ENCODE measurements at regions not wholly inside any gene's neighbourhood (a gene's known extent, or its start where the extent isn't known, plus 50 kb on each side); places are given as distances from the start of the nearest gene placed in this dataset.
A peak's percentile ranks its signal among the peaks of the same experiment; 100 is the strongest.

DNA sequence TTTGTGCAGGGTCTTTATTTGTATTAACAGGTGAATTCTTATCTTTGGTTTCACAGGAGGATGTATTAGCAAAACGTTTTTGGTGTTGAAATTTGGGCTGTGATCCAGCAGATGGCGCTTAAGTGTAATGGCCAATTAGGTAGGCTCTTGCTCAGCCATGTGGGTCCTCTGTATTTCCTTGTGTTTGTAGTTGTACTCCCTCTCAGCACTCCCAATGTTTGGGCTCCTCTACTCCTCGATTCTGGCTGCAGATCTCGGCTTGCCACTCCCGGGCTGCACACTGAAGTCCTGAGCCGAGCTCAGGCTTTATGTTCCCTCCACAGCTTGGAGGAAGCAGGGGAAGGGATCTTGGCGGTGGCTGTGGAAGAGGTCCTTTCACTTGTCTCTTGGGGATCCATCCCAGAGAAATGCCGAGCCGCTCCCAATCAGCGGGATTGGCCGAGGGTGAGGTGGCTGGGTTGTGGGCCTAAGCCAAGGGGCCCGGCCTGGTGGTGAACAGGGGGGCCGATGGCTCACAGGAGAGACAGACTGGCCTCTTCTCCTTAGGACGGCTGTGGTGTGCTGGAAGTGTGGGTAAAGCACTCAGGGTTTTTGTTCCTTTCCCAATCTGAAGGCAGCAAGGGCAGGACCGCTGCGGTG lies 133.7 kb downstream of the AEBP2 start:
- no peak overlapping the region for H3K4me3 ChIP-seq (ENCODE audit: low read depth in 1 of 5, low read length in 5 of 5)
- H3K9ac ChIP-seq (ENCODE audit: low read length in 5 of 5): no peak overlapping the region
- no peaks in the 10 kb centered on the region for H3K27me3 ChIP-seq (ENCODE audit: control insufficient read depth in 5 of 5, insufficient read depth in 4 of 5, low read length in 5 of 5)
- peaks cover 6 to 30% (median 16%) of the 10 kb centered on the region in 5 donors for H3K4me1 ChIP-seq (ENCODE audit: control insufficient read depth in 5 of 5, insufficient read depth in 5 of 5, low read length in 5 of 5)
- H3K36me3 ChIP-seq (ENCODE audit: control insufficient read depth in 5 of 5, insufficient read depth in 5 of 5, low read length in 5 of 5): no peaks in the 10 kb centered on the region
- H3K27ac ChIP-seq (ENCODE audit: low read depth, low read length): no peak overlapping the region
- H3K9me3 ChIP-seq (ENCODE audit: control insufficient read depth in 5 of 5, low read length in 5 of 5): no peaks in the 10 kb centered on the region

DNA sequence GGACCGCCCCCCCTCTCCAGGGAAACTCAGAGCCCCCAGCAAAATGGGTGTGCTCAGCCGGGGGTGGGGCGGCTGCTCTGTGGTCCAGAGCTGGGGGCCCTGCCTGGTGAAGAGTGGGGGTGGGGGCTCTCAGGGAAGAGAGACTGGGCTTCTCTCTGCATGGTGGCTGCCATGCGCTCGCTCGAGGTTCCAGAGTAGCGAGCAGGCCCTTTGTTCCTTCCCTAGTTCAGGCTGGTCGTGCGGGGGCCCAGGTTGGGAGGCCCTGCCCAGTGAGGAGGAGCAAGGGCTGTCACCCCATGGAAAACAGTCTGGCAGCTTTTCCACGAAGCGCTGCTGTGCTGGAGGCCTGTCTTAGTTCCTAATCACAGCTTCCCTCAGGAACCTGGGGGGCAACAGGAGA lies 134.6 kb downstream of the AEBP2 start:
- Histone ChIP-seq H3K4me3 (ENCODE audit: low read depth in 1 of 5, low read length in 5 of 5) (no peak overlapping the region), H3K27ac (ENCODE audit: low read depth, low read length) (no peak overlapping the region), H3K9me3 (ENCODE audit: control insufficient read depth in 5 of 5, low read length in 5 of 5) (no peaks in the 10 kb centered on the region), H3K36me3 (ENCODE audit: control insufficient read depth in 5 of 5, insufficient read depth in 5 of 5, low read length in 5 of 5) (no peaks in the 10 kb centered on the region), H3K4me1 (ENCODE audit: control insufficient read depth in 5 of 5, insufficient read depth in 5 of 5, low read length in 5 of 5) (peaks cover 6 to 30% (median 16%) of the 10 kb centered on the region in 5 donors), H3K9ac (ENCODE audit: low read length in 5 of 5) (no peak overlapping the region), H3K27me3 (ENCODE audit: control insufficient read depth in 5 of 5, insufficient read depth in 4 of 5, low read length in 5 of 5) (no peaks in the 10 kb centered on the region)

DNA sequence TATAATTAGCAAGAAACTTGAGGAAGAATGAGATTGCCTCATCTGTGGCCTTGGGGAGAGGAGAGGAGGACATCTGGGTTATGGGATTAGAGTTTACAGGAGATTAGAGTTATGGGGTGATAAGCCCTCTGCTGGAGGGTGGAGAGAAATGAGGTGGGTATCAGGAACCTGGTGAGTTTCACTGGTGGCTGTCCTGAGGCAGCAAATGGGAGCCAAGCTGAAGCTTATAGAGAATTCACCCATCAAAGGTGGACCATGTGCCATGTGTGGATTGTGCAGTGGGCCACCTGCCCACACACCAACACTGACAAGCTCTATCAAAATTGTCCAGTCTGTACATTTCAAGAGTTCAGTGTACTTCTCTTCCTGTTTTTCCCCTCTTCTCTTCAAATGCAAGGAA lies 135.3 kb downstream of the AEBP2 start:
- H3K27ac ChIP-seq (ENCODE audit: low read depth, low read length): no peak overlapping the region

DNA sequence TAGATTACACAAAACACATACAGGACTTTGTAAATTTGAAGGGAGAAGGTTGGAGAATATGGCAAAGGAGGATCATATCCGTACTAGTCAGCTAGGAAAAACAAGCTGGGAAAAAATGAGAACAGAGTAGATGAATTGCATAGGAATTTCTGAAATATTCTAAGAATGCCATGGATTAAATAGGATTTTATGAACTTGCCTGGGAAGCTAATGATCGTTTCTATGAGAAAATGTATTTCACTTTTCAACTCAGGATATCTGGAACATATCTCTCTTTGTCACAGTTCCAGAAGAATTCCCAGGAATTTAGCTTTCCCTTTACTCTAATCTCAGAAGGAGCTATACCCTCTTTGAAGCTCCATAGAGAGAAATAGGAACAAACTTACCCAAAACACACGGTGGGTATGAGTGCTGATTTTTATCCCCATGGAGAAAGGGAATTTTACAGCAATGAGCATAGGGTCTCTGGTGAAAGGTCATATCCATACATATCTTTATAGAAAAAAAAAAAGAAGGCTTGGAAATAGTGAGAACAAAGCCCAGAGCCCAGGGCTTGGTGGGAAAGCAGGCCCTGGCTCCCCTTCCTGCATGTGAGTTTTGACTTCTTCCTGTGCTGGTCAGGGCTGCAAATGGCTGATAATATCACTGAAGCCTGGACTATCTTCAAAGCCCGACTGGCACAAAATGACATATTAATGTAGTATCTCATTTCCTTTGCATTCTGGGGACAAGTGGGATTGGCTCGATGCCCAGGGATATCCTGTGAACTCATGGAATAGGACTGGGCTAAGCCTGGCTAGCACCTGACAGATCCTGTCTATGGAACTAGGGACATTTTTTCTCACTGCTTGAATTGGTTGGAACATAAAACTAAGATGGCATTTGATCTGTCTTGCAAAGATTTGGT lies 136.3 kb downstream of the AEBP2 start:
- Histone ChIP-seq H3K9ac (ENCODE audit: low read length in 5 of 5) (no peak overlapping the region), H3K27ac (ENCODE audit: low read depth, low read length) (peak overlapping the region; percentile 30), H3K4me3 (ENCODE audit: low read depth in 1 of 5, low read length in 5 of 5) (no peak overlapping the region), H3K36me3 (ENCODE audit: control insufficient read depth in 5 of 5, insufficient read depth in 5 of 5, low read length in 5 of 5) (no peaks in the 10 kb centered on the region), H3K27me3 (ENCODE audit: control insufficient read depth in 5 of 5, insufficient read depth in 4 of 5, low read length in 5 of 5) (no peaks in the 10 kb centered on the region), H3K9me3 (ENCODE audit: control insufficient read depth in 5 of 5, low read length in 5 of 5) (no peaks in the 10 kb centered on the region), H3K4me1 (ENCODE audit: control insufficient read depth in 5 of 5, insufficient read depth in 5 of 5, low read length in 5 of 5) (peaks cover 6 to 30% (median 16%) of the 10 kb centered on the region in 5 donors)

More for the DNA sequence above, 135.3 kb downstream of the AEBP2 start:
- H3K36me3 ChIP-seq (ENCODE audit: control insufficient read depth in 5 of 5, insufficient read depth in 5 of 5, low read length in 5 of 5): no peaks in the 10 kb centered on the region
- H3K9ac ChIP-seq (ENCODE audit: low read length in 5 of 5): no peak overlapping the region
- no peaks in the 10 kb centered on the region for H3K9me3 ChIP-seq (ENCODE audit: control insufficient read depth in 5 of 5, low read length in 5 of 5)
- no peaks in the 10 kb centered on the region for H3K27me3 ChIP-seq (ENCODE audit: control insufficient read depth in 5 of 5, insufficient read depth in 4 of 5, low read length in 5 of 5)
- peaks cover 6 to 30% (median 16%) of the 10 kb centered on the region in 5 donors for H3K4me1 ChIP-seq (ENCODE audit: control insufficient read depth in 5 of 5, insufficient read depth in 5 of 5, low read length in 5 of 5)
- no peak overlapping the region for H3K4me3 ChIP-seq (ENCODE audit: low read depth in 1 of 5, low read length in 5 of 5)

DNA sequence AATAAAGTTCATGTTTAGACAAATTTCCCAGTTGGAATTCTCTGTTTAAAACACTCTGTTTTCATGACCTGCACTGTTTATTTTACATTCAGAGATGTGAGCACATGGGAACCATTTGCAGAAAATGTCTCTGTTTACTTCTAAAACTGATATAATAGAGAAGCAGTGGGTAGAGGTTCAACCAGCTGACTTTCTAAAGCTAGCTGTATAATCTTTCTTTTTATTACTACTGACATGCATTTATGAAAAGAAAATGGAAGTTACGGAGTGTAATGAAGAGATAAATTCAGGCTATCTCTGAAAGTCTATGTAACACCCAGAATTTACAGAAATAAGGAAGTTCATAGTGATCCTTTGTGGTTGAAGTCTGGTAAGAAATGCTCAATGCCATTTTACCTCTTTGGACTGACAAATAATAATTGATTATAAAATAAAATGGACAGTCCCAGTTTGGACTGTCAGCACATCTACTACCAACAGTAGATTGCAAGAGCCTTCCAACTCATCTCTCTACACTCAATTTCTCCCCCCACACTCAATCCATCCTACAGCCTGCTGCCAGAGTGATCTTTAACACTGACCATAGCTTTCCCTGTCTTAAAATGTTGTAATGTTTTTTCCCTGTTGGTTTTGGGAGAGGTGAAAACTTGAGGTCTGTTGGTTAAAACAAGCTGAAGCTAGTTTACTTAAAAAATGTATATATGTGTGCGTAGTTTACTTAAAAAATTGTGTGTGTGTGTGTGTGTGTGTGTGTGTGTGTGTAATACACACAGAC lies 137.4 kb downstream of the AEBP2 start:
- Histone ChIP-seq H3K4me1 (ENCODE audit: control insufficient read depth in 5 of 5, insufficient read depth in 5 of 5, low read length in 5 of 5) (peaks cover 6 to 30% (median 16%) of the 10 kb centered on the region in 5 donors), H3K4me3 (ENCODE audit: low read depth in 1 of 5, low read length in 5 of 5) (no peak overlapping the region), H3K36me3 (ENCODE audit: control insufficient read depth in 5 of 5, insufficient read depth in 5 of 5, low read length in 5 of 5) (no peaks in the 10 kb centered on the region), H3K27ac (ENCODE audit: low read depth, low read length) (no peak overlapping the region), H3K9me3 (ENCODE audit: control insufficient read depth in 5 of 5, low read length in 5 of 5) (peaks cover 0 to 3% (median 0%) of the 10 kb centered on the region in 5 donors), H3K27me3 (ENCODE audit: control insufficient read depth in 5 of 5, insufficient read depth in 4 of 5, low read length in 5 of 5) (no peaks in the 10 kb centered on the region), H3K9ac (ENCODE audit: low read length in 5 of 5) (no peak overlapping the region)

DNA sequence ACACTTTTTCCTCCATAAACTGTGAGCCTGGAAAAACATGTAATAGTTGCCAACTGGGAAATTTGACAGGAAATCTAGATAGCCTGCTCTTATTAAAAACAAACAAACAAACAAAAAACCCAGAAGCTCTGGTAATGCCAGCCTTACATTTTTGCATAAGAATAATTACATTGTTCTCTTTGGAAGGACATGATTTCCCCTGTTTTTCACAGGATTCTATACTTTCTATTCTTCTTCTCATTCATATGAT lies 137.9 kb downstream of the AEBP2 start:
- Histone ChIP-seq H3K27ac (ENCODE audit: low read depth, low read length) (no peak overlapping the region), H3K27me3 (ENCODE audit: control insufficient read depth in 5 of 5, insufficient read depth in 4 of 5, low read length in 5 of 5) (no peaks in the 10 kb centered on the region), H3K9me3 (ENCODE audit: control insufficient read depth in 5 of 5, low read length in 5 of 5) (peaks cover 0 to 3% (median 0%) of the 10 kb centered on the region in 5 donors), H3K9ac (ENCODE audit: low read length in 5 of 5) (no peak overlapping the region), H3K4me3 (ENCODE audit: low read depth in 1 of 5, low read length in 5 of 5) (no peak overlapping the region), H3K36me3 (ENCODE audit: control insufficient read depth in 5 of 5, insufficient read depth in 5 of 5, low read length in 5 of 5) (no peaks in the 10 kb centered on the region), H3K4me1 (ENCODE audit: control insufficient read depth in 5 of 5, insufficient read depth in 5 of 5, low read length in 5 of 5) (peaks cover 6 to 30% (median 16%) of the 10 kb centered on the region in 5 donors)

DNA sequence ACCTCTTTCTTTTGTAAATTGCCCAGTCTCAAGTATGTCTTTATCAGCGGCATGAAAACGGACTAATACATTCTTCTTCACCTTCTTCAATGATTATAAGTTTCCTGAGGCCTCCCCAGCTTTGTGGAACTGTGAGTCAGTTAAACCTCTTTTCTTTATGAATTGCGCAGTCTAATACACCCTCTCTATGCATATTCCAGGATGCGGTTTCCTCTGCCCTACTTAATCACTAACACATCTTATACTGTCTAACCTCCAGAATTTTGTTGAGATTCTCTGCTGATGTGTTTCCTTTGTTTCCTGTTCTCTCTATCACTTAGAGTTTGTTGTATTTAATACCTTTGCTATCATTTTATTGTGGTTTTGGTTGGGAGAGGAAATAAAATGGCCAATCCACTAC lies 145.4 kb downstream of the AEBP2 start:
- H3K4me3 ChIP-seq (ENCODE audit: low read depth in 1 of 5, low read length in 5 of 5): no peak overlapping the region
- no peaks in the 10 kb centered on the region for H3K27me3 ChIP-seq (ENCODE audit: control insufficient read depth in 5 of 5, insufficient read depth in 4 of 5, low read length in 5 of 5)
- H3K9ac ChIP-seq (ENCODE audit: low read length in 5 of 5): no peak overlapping the region
- H3K27ac ChIP-seq (ENCODE audit: low read depth, low read length): no peak overlapping the region
- H3K4me1 ChIP-seq (ENCODE audit: control insufficient read depth in 5 of 5, insufficient read depth in 5 of 5, low read length in 5 of 5): no peaks in the 10 kb centered on the region
- H3K9me3 ChIP-seq (ENCODE audit: control insufficient read depth in 5 of 5, low read length in 5 of 5): peaks cover 0 to 12% (median 10%) of the 10 kb centered on the region in 5 donors
- no peaks in the 10 kb centered on the region for H3K36me3 ChIP-seq (ENCODE audit: control insufficient read depth in 5 of 5, insufficient read depth in 5 of 5, low read length in 5 of 5)

DNA sequence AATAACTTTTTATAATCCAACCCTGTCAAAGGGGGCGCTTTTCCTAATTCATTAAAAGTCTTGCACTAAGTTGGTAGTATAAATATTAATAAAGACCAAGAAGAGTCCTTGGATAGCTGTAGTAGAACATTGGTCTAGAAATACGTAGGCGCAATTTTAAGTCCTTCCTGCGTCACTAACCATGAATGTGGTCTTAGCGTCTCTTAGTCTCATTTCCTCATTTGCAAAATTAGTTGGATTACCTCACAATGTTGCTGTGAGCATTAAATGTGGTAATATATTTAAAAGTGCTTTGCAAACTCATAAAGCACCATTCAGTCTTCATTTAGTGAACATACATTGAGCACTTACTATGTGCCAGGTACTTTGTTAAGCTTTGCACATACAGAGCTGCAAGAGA lies 149.7 kb downstream of the AEBP2 start:
- no peaks in the 10 kb centered on the region for H3K9me3 ChIP-seq (ENCODE audit: control insufficient read depth in 5 of 5, low read length in 5 of 5)
- H3K4me3 ChIP-seq (ENCODE audit: low read depth in 1 of 5, low read length in 5 of 5): no peak overlapping the region
- no peak overlapping the region for H3K9ac ChIP-seq (ENCODE audit: low read length in 5 of 5)
- H3K27ac ChIP-seq (ENCODE audit: low read depth, low read length): no peak overlapping the region
- H3K4me1 ChIP-seq (ENCODE audit: control insufficient read depth in 5 of 5, insufficient read depth in 5 of 5, low read length in 5 of 5): no peaks in the 10 kb centered on the region
- no peaks in the 10 kb centered on the region for H3K36me3 ChIP-seq (ENCODE audit: control insufficient read depth in 5 of 5, insufficient read depth in 5 of 5, low read length in 5 of 5)
- H3K27me3 ChIP-seq (ENCODE audit: control insufficient read depth in 5 of 5, insufficient read depth in 4 of 5, low read length in 5 of 5): no peaks in the 10 kb centered on the region

- Histone ChIP-seq H3K36me3 (ENCODE audit: control insufficient read depth in 5 of 5, insufficient read depth in 5 of 5, low read length in 5 of 5) (no peaks in the 10 kb centered on the region), H3K27me3 (ENCODE audit: control insufficient read depth in 5 of 5, insufficient read depth in 4 of 5, low read length in 5 of 5) (no peaks in the 10 kb centered on the region), H3K4me3 (ENCODE audit: low read depth in 1 of 5, low read length in 5 of 5) (no peak overlapping the region), H3K4me1 (ENCODE audit: control insufficient read depth in 5 of 5, insufficient read depth in 5 of 5, low read length in 5 of 5) (no peaks in the 10 kb centered on the region), H3K9ac (ENCODE audit: low read length in 5 of 5) (no peak overlapping the region), H3K9me3 (ENCODE audit: control insufficient read depth in 5 of 5, low read length in 5 of 5) (no peaks in the 10 kb centered on the region), H3K27ac (ENCODE audit: low read depth, low read length) (no peak overlapping the region)
These were observed 152.7 kb downstream of the AEBP2 start for GRCh38 chr12:19591951-19592350.

Measured in subcutaneous abdominal adipose tissue (tissue), 5 donors.